HG03066 (cell line): ENCODE measurements at regions not wholly inside any gene's neighbourhood (a gene's known extent, or its start where the extent isn't known, plus 50 kb on each side); places are given as distances from the start of the nearest gene placed in this dataset.

ENCODE experiments used
- ATAC-seq: cut with Tn5 transposase; IDR thresholded peaks from one replicate; pipeline ENCODE4 v1.9.1; 2021; ENCODE audit warnings: low read depth; ENCODE audit not compliant: unreplicated experiment

- ATAC-seq, result no peak
Observed at GRCh38 chr11:115580927-115581680, 76.9 kb upstream of the CADM1 start.

GRCh38 chr11:115580416-115580815 lies 76.2 kb upstream of the CADM1 start:
- ATAC-seq, result no peak

GRCh38 chr11:115579181-115579825 lies 75.1 kb upstream of the CADM1 start:
- no peak for ATAC-seq

GRCh38 chr11:115578275-115578674 lies 74.1 kb upstream of the CADM1 start:
- ATAC-seq, result no peak

- no peak for ATAC-seq
Observed at GRCh38 chr11:115577701-115578100, 73.5 kb upstream of the CADM1 start.

GRCh38 chr11:115576606-115577380 lies 72.6 kb upstream of the CADM1 start:
- no peak for ATAC-seq

- ATAC-seq, result no peak
Observed at GRCh38 chr11:115572551-115572950, 68.3 kb upstream of the CADM1 start.

- ATAC-seq, result no peak
Observed at GRCh38 chr11:115566180-115566764, 62.1 kb upstream of the CADM1 start.

- no peak for ATAC-seq
Observed at GRCh38 chr11:115564851-115565250, 60.6 kb upstream of the CADM1 start.

- ATAC-seq, result no peak
Observed at GRCh38 chr11:115561116-115561515, 56.9 kb upstream of the CADM1 start.

GRCh38 chr11:115558635-115559034 lies 54.4 kb upstream of the CADM1 start:
- no peak for ATAC-seq

GRCh38 chr11:115557681-115558080 lies 53.5 kb upstream of the CADM1 start:
- no peak for ATAC-seq

- no peak for ATAC-seq
Observed at GRCh38 chr11:115556984-115557383, 52.8 kb upstream of the CADM1 start.

GRCh38 chr11:115555336-115556090 lies 51.3 kb upstream of the CADM1 start:
- no peak for ATAC-seq
